HG03280 (cell line): ENCODE measurements at regions not wholly inside any gene's neighbourhood (a gene's known extent, or its start where the extent isn't known, plus 50 kb on each side); places are given as distances from the start of the nearest gene placed in this dataset.
A peak's percentile ranks its signal among the peaks of the same experiment; 100 is the strongest.

Experiments
- ATAC-seq: cut with Tn5 transposase; IDR thresholded peaks from one replicate; pipeline ENCODE4 v1.9.1; 2021; ENCODE audit warnings: mild to moderate bottlenecking, moderate library complexity; ENCODE audit not compliant: unreplicated experiment

- ATAC-seq: no peak
These were observed 119.1 kb downstream of the RPS29 start for GRCh38 chr14:49467091-49467490.

GRCh38 chr14:49464885-49465284 is 121.3 kb downstream of the RPS29 start:
- ATAC-seq: no peak

GRCh38 chr14:49463146-49463545 is 123.0 kb downstream of the RPS29 start:
- no peak for ATAC-seq

GRCh38 chr14:49461529-49462401 is 124.4 kb downstream of the RPS29 start:
- ATAC-seq: peak; percentile 86

GRCh38 chr14:49460662-49461061 is 125.5 kb downstream of the RPS29 start:
- ATAC-seq: no peak

GRCh38 chr14:49456589-49456988 is 129.6 kb downstream of the RPS29 start:
- ATAC-seq: no peak

GRCh38 chr14:49451938-49452337 is 134.2 kb downstream of the RPS29 start:
- ATAC-seq: no peak

- no peak for ATAC-seq
These were observed 136.4 kb downstream of the RPS29 start for GRCh38 chr14:49449749-49450148.

GRCh38 chr14:49447540-49448107 is 138.6 kb downstream of the RPS29 start:
- no peak for ATAC-seq

- ATAC-seq: no peak
These were observed 139.4 kb downstream of the RPS29 start for GRCh38 chr14:49446801-49447200.

GRCh38 chr14:49438256-49438770 is 147.9 kb downstream of the RPS29 start:
- ATAC-seq: no peak

- no peak for ATAC-seq
These were observed 158.1 kb downstream of the RPS29 start for GRCh38 chr14:49428076-49428475.

GRCh38 chr14:49427117-49427516 is 159.1 kb downstream of the RPS29 start:
- no peak for ATAC-seq

- no peak for ATAC-seq
These were observed 160.3 kb downstream of the RPS29 start for GRCh38 chr14:49425921-49426320.

GRCh38 chr14:49424436-49425331 is 161.5 kb downstream of the RPS29 start:
- ATAC-seq: no peak

GRCh38 chr14:49420201-49420600 is 166.0 kb downstream of the RPS29 start:
- no peak for ATAC-seq

- ATAC-seq: no peak
These were observed 167.4 kb downstream of the RPS29 start for GRCh38 chr14:49418789-49419188.

GRCh38 chr14:49417790-49418189 is 168.4 kb downstream of the RPS29 start:
- ATAC-seq: no peak

GRCh38 chr14:49408187-49408933 is 177.8 kb downstream of the RPS29 start:
- no peak for ATAC-seq

GRCh38 chr14:49405291-49405690 is 180.9 kb downstream of the RPS29 start:
- ATAC-seq: no peak

- ATAC-seq: no peak
These were observed 184.8 kb downstream of the RPS29 start for GRCh38 chr14:49401373-49401772.
